Activated CD8-positive, alpha-beta T cell treated with anti-CD3 and anti-CD28 coated beads, Interleukin-2, amount 10 ng/mL, durations not matched to agents 7 days and 5 days (primary cell): ENCODE measurements at regions not wholly inside any gene's neighbourhood (a gene's known extent, or its start where the extent isn't known, plus 50 kb on each side); places are given as distances from the start of the nearest gene placed in this dataset.

Experiments used
- ATAC-seq: fragments of 150-1000 bp; cut with Tn5 transposase; one replicate; pipeline ENCODE4 v1.10.0; 2021; ENCODE audit warnings: moderate library complexity
- CTCF ChIA-PET: fragments of 350-600 bp; sonication (Branson Sonifier 250); formaldehyde crosslinking; loops from one replicate; lab custom pipeline; 2021; ENCODE audit warnings: antibody characterized with exemption; lab: Charles Lee
- POLR2A ChIA-PET: fragments of 350-600 bp; sonication (Branson Sonifier 250); formaldehyde crosslinking; loops from one replicate; lab custom pipeline; 2021; ENCODE audit warnings: antibody characterized with exemption; lab: Charles Lee
- DNase-seq: peaks from one replicate; pipeline ENCODE4 v3.0.0-alpha.2; 2020
- H3K27ac Mint-ChIP-seq: one replicate; pipeline ENCODE4 v1.8.0; 2021; ENCODE audit warnings: mild to moderate bottlenecking, mixed read lengths
- H3K27me3 Mint-ChIP-seq: one replicate; pipeline ENCODE4 v1.8.0; 2021; ENCODE audit warnings: low read depth, mixed read lengths
- H3K36me3 Mint-ChIP-seq: one replicate; pipeline ENCODE4 v1.8.0; 2021; ENCODE audit warnings: low read depth, mixed read lengths
- H3K4me1 Mint-ChIP-seq: one replicate; pipeline ENCODE4 v1.8.0; 2021; ENCODE audit warnings: low read depth, mixed read lengths
- H3K4me3 Mint-ChIP-seq: one replicate; pipeline ENCODE4 v1.8.0; 2021; ENCODE audit warnings: mild to moderate bottlenecking, mixed read lengths
- H3K9me3 Mint-ChIP-seq: one replicate; pipeline ENCODE4 v1.8.0; 2022; ENCODE audit warnings: mixed read lengths; ENCODE audit not compliant: insufficient read depth

DNA sequence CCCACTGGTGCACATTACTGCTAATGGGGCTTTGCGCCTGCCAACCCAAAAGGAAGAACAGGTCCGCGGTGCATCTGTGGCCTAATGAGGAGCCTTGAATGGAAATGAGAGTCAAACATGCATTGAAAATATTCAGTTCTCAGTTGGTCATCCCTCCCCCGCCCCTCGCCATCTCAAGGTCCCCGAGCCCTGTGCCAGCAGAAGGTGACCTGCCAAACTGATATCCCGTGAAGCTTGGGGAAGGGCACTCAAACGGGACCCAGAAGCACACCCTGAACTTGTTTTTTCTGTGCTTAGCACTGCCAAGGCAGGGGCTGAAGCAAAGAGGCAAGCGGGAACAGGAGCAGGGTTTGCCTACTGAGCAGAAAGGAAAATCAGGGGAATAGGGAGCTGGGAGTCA is 67.9 kb upstream of the ZNF648 start:
- peaks cover 5% of the 10 kb centered on the region for H3K27me3 Mint-ChIP-seq
- peaks cover 12% of the 10 kb centered on the region for H3K9me3 Mint-ChIP-seq
- POLR2A ChIA-PET = no interaction called here
- no peak overlapping the region for H3K4me3 Mint-ChIP-seq
- no peak overlapping the region for H3K27ac Mint-ChIP-seq
- ATAC-seq (no peak), DNase-seq (no peak)
- no peaks in the 10 kb centered on the region for H3K4me1 Mint-ChIP-seq
- CTCF ChIA-PET = interaction anchor here (7.7 kb wide), 1 partner anchor 13 kb away, joined by 42 read pairs; no protein-coding TSS in a partner anchor
- H3K36me3 Mint-ChIP-seq = peaks cover 1% of the 10 kb centered on the region

DNA sequence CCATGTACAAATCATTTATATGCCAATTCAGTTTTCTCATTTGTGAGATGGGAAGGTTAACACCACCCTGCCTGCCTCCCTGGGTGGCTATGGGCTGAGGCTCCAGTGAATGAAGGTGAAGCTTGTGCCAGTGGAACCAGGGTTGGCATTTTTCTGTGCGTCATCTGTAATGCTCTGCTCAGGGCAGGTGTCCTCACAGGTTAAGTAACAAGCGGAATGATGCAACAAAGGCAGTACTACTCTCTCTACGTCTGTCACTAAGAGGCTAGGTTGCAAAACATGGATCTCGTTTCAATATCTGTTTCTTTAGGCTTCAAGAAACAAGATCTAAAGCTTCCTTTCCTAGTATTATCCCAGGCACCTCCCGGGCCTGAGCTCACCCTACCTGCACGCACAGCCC is 67.0 kb upstream of the ZNF648 start:
- no peaks in the 10 kb centered on the region for H3K4me1 Mint-ChIP-seq
- H3K27ac Mint-ChIP-seq = no peak overlapping the region
- CTCF ChIA-PET = interaction anchor here (1.2 to 7.7 kb wide), 2 partner anchors 14 to 43 kb away, joined by 3 to 42 read pairs; no protein-coding TSS in a partner anchor

DNA sequence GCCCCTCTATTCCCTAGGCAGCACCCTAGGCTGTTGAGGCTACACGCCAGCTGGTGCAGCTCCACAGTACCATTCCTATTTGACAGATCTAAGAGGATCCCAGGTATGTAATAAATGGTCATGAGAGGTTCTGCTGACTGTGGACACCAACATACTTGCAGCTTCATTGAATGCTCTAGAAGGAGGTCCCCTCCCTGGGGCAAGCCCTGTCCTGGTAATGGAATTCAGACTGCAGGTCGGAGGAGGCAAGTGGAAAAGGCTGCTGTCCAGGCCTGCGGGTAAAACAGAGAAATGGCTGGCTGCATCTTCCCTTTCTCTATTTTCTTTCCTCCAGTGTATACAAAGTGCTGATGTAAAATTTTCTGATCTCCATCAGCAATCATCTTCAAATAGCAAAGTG is 66.1 kb upstream of the ZNF648 start:
- ATAC-seq = no peak
- H3K27ac Mint-ChIP-seq = no peak overlapping the region
- no peak overlapping the region for H3K4me3 Mint-ChIP-seq
- ChIA-PET POLR2A (no interaction called here), CTCF (interaction anchor here (1.2 kb wide), 1 partner anchor 42 kb away, joined by 3 read pairs; no protein-coding TSS in a partner anchor)
- H3K9me3 Mint-ChIP-seq = no peaks in the 10 kb centered on the region
- H3K4me1 Mint-ChIP-seq = no peaks in the 10 kb centered on the region
- DNase-seq = no peak
- peaks cover 7% of the 10 kb centered on the region for H3K27me3 Mint-ChIP-seq
- H3K36me3 Mint-ChIP-seq = no peaks in the 10 kb centered on the region

More for the DNA sequence above, 67.0 kb upstream of the ZNF648 start:
- DNase-seq = no peak
- ATAC-seq = no peak
- peaks cover 5% of the 10 kb centered on the region for H3K27me3 Mint-ChIP-seq
- H3K9me3 Mint-ChIP-seq = peaks cover 4% of the 10 kb centered on the region
- no peak overlapping the region for H3K4me3 Mint-ChIP-seq
- POLR2A ChIA-PET = no interaction called here
- H3K36me3 Mint-ChIP-seq = no peaks in the 10 kb centered on the region

DNA sequence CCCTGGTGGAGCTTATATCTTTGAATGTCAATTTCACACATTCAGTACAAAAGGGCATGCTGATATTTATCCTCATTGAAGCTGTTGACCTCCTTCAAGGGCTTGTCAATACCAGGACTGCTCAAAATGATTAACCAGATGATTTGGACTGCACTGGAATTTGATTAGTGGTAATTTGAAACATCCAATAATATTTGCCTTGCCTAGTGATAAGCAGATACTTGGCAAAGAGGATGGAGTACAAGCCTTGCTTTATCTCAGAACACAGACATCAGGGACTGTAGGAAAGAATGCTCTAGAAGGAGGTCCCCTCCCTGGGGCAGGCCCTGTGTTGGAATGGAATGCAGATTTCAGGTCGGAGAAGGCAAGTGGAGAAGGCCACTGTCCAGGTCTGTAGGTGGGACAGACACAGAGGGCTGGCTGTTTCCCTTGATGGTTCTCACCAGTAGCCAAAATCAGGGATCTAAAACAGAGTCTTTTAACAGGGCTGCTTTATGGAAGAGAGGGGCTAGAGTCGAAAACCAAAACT is 64.8 kb upstream of the ZNF648 start:
- ChIA-PET CTCF (no interaction called here), POLR2A (no interaction called here)
- H3K9me3 Mint-ChIP-seq = no peaks in the 10 kb centered on the region
- peaks cover 7% of the 10 kb centered on the region for H3K27me3 Mint-ChIP-seq
- H3K4me1 Mint-ChIP-seq = no peaks in the 10 kb centered on the region
- no peak overlapping the region for H3K4me3 Mint-ChIP-seq
- H3K27ac Mint-ChIP-seq = no peak overlapping the region
- ATAC-seq (no peak), DNase-seq (no peak)
- no peaks in the 10 kb centered on the region for H3K36me3 Mint-ChIP-seq

DNA sequence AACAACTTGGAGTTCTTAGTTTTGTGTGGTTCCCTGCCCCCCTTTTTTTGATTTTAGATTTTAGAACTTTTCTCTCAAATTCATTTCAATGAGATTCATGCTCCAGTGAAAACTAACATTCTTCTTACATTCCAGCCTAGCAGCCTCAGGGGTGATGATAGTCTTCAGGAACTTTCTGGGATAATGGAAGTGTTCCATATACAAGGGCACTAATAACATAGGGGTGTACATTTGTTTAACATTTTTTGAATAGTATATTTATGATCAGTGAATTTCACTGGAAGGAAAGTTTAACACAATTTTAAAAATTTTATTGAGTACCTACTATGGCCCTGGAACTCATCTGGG is 61.4 kb upstream of the ZNF648 start:
- no peak overlapping the region for H3K27ac Mint-ChIP-seq
- no peaks in the 10 kb centered on the region for H3K36me3 Mint-ChIP-seq
- DNase-seq (no peak), ATAC-seq (no peak)
- no peaks in the 10 kb centered on the region for H3K9me3 Mint-ChIP-seq
- ChIA-PET POLR2A (no interaction called here), CTCF (no interaction called here)
- no peaks in the 10 kb centered on the region for H3K4me1 Mint-ChIP-seq
- no peak overlapping the region for H3K4me3 Mint-ChIP-seq
- H3K27me3 Mint-ChIP-seq = peaks cover 8% of the 10 kb centered on the region

DNA sequence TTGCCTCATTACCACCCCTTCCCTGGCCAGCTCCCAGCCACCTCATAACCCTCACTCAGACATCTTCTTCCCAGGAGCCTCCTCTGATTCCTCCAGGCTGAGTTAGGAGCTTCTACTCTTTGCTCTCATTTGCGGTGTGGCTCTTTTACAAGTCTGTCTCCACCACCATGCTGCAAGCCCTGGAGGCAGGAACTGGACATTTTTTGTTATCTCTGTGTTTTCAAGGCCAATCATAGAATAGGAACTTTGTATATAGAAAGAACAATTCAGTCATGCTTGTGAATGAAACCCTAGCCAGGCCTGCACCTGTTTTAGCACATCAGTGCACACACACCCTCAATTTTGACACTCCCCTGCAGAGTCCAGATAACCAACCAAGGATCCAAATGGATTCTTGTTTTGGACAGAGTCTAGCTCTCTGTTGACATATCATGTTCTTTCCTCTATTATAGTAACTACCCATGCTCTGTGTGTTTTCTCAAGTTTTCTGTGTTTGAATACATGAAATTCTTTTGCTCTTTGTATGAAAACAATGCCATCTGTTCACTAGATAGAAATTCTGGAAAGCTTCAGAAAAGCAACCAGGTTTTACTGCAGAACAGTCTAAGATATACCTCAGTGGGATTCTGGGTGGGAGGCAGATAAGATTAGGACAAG is 60.9 kb upstream of the ZNF648 start:
- Mint-ChIP-seq H3K36me3 (no peaks in the 10 kb centered on the region), H3K27me3 (peaks cover 8% of the 10 kb centered on the region), H3K4me3 (no peak overlapping the region), H3K9me3 (no peaks in the 10 kb centered on the region), H3K27ac (no peak overlapping the region), H3K4me1 (no peaks in the 10 kb centered on the region)
- DNase-seq = no peak
- ATAC-seq = no peak
- POLR2A ChIA-PET = no interaction called here
- CTCF ChIA-PET = interaction anchor here (0.8 kb wide), 1 partner anchor 37 kb away, joined by 3 read pairs; no protein-coding TSS in a partner anchor

DNA sequence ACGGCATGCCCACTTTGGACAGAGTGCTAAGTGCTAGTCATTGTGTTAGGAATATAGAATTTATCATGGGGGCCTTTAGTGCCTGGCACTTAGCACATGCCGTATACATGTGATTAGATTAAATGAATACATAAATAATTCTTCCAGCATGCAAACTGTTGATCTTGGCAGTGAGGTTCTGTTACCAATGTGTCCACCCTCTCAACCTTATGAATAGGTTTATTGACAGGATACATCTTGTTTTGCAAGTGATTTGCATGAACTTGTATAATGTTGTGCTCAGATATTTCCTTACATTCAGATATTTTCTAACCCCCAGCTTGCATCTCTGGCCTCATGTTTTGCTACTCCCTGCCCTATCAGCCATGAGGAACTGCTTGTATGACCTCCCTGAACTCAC is 60.3 kb upstream of the ZNF648 start:
- no peak overlapping the region for H3K4me3 Mint-ChIP-seq
- ATAC-seq = no peak

DNA sequence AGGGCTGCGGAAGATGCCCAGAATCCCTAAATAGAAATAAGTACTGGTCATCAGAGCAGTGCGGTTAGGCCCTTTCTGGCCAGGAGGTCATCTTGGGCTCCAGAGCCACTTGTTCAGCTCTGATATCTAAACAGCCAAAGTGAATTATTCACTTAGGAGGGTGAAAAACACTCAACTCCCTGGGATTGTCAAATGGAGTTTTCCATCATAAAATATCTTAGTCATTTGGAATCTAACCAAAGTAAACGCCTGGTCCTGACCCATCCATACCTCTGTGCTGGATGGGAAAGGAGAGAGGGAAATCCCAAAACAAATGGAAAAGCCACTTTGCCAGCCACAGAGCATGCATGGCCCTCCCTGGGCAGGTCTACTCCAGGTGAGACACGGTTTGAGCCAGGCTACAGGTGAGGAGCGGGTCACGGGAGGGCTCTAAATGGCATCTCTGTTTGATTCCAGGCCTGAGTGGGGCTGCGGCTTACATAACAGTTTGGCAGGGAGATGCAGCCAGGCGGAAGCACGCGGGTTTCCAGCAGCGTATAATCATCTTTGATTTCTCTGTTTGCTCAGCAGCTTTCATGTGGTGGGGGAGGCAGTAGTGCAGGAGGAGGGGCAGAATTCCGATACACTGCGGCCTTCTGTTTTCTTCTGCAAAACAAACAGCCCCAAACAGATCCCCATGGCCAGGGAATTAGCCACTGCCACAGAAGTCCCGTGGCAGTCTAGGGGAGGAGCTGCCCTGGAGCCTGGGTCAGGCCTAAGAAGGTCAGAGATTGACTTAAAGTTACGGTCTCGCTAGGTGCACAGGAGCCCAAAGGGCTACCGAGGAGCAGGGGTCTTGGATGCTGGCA is 59.1 kb upstream of the ZNF648 start:
- Mint-ChIP-seq H3K4me3 (no peak overlapping the region), H3K27me3 (peaks cover 17% of the 10 kb centered on the region), H3K27ac (no peak overlapping the region), H3K9me3 (no peaks in the 10 kb centered on the region), H3K4me1 (no peaks in the 10 kb centered on the region), H3K36me3 (no peaks in the 10 kb centered on the region)
- ChIA-PET CTCF (no interaction called here), POLR2A (no interaction called here)
- DNase-seq = no peak
- no peak for ATAC-seq

More for the DNA sequence above, 60.3 kb upstream of the ZNF648 start:
- Mint-ChIP-seq H3K27me3 (peaks cover 12% of the 10 kb centered on the region), H3K4me1 (no peaks in the 10 kb centered on the region), H3K36me3 (no peaks in the 10 kb centered on the region), H3K9me3 (no peaks in the 10 kb centered on the region), H3K27ac (no peak overlapping the region)
- ChIA-PET POLR2A (no interaction called here), CTCF (interaction anchor here (0.8 kb wide), 1 partner anchor 37 kb away, joined by 3 read pairs; no protein-coding TSS in a partner anchor)
- DNase-seq = no peak

DNA sequence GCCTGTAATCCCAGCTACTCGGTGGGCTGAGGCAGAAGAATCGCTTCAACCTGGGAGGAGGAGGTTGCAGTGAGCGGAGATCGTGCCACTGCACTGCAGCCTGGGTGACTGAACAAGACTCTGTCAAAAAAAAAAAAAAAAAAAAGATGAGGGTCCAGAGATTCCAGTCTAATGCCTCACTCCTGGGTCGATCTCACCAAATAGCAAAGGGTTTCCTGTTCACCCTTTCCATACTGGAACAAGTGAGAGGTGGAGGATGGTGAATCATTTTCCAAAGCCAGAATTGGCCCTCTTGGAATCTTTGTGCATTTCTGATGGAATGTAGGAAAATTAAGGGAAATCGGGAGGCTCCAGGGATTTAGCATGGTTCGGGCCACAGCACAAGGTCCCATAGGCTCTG is 58.1 kb upstream of the ZNF648 start:
- Mint-ChIP-seq H3K4me1 (no peaks in the 10 kb centered on the region), H3K27me3 (peaks cover 24% of the 10 kb centered on the region), H3K9me3 (no peaks in the 10 kb centered on the region), H3K4me3 (no peak overlapping the region), H3K36me3 (no peaks in the 10 kb centered on the region), H3K27ac (no peak overlapping the region)
- ChIA-PET POLR2A (no interaction called here), CTCF (no interaction called here)
- DNase-seq (no peak), ATAC-seq (no peak)

DNA sequence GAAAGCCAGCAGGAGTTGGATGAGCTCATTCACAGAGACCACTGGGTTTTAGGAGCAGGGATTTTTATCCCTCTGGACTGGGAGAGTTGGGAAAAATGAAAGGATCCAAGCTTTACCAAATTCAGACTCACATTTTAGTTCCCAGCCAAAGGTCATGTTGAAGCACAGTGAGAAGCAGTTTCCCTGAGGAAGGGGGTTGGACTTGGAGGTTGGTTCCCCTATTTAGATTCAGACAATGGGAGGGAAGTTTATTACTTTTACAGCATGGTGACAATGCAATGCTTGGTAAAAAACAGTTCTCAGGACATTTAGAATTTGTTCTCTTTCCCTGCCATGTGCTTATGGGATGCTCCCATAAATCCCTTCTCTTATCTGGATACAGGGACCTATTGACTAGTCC is 57.3 kb upstream of the ZNF648 start:
- ChIA-PET POLR2A (no interaction called here), CTCF (interaction anchor here (0.7 kb wide), 1 partner anchor 34 kb away, joined by 3 read pairs; no protein-coding TSS in a partner anchor)
- Mint-ChIP-seq H3K9me3 (no peaks in the 10 kb centered on the region), H3K4me3 (no peak overlapping the region), H3K36me3 (no peaks in the 10 kb centered on the region), H3K27me3 (peaks cover 26% of the 10 kb centered on the region), H3K4me1 (peaks cover 2% of the 10 kb centered on the region), H3K27ac (no peak overlapping the region)
- DNase-seq = no peak
- no peak for ATAC-seq

DNA sequence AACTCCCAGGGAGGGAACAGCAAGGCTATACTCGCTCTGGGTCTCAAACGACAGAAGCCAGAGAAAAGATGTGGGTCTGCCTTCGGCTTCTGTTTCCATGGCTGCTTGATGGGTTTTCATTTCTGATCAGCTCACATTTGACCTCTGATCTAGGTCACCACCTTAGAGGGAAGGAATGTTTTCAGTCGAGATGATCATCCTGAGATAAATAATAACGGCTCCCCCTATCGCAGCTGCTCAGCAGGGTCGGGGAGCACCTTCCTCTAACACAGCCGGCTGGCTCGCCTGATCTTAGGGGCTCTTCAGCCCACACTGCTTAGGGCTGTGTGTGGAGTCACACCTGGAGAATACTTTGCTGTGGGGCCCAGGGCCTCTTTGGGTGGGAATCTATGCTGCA is 53.1 kb upstream of the ZNF648 start:
- Mint-ChIP-seq H3K9me3 (no peaks in the 10 kb centered on the region), H3K4me3 (no peak overlapping the region), H3K4me1 (peaks cover 2% of the 10 kb centered on the region), H3K27ac (no peak overlapping the region), H3K27me3 (peaks cover 30% of the 10 kb centered on the region), H3K36me3 (no peaks in the 10 kb centered on the region)
- ChIA-PET CTCF (interaction anchor here (0.7 to 1.1 kb wide), 2 partner anchors 30 to 34 kb away, joined by 4 read pairs; no protein-coding TSS in a partner anchor), POLR2A (no interaction called here)
- DNase-seq = no peak
- no peak for ATAC-seq
